Heart right ventricle (tissue), 16 donors: ENCODE measurements at regions not wholly inside any gene's neighbourhood (a gene's known extent, or its start where the extent isn't known, plus 50 kb on each side); places are given as distances from the start of the nearest gene placed in this dataset.

Experiments
- ATAC-seq, 8 donors: fragments of 200-7000 bp; cut with Tn5 transposase; one replicate each; pipeline ENCODE4 v1.9.1; 2020; ENCODE audit warnings: mild to moderate bottlenecking in 8 of 8, moderate library complexity in 8 of 8, moderate number of reproducible peaks in 1 of 8
- DNase-seq, 2 donors: peaks; one replicate each; pipeline ENCODE4 v3.0.0-alpha.2; 2020
- H3K27ac ChIP-seq, 10 donors: fragments of 200-600 bp; sonication (generic) in 2 of 10; one replicate each; pipeline versions ENCODE4 v1.5.0 to v1.8.0; 2020 to 2022; ENCODE audit warnings: mild to moderate bottlenecking in 3 of 10
- H3K27me3 ChIP-seq, 7 donors: fragments of 200-600 bp; one replicate each; pipeline ENCODE4 v1.8.0; 2021 to 2022; ENCODE audit warnings: mild to moderate bottlenecking in 2 of 7
- H3K36me3 ChIP-seq, 9 donors: fragments of 200-600 bp; sonication (generic) in 1 of 9; one replicate each; pipeline versions ENCODE4 v1.5.0 to v1.8.0; 2020 to 2022; ENCODE audit warnings: mild to moderate bottlenecking in 2 of 9
- H3K4me1 ChIP-seq, 9 donors: fragments of 200-600 bp; sonication (generic) in 1 of 9; one replicate each; pipeline versions ENCODE4 v1.5.0 to v1.8.0; 2020 to 2022; ENCODE audit warnings: mild to moderate bottlenecking in 4 of 9
- H3K4me3 ChIP-seq, 10 donors: fragments of 200-600 bp; sonication (generic) in 2 of 10; one replicate each; pipeline versions ENCODE4 v1.5.0 to v1.8.0; 2020 to 2022; ENCODE audit warnings: mild to moderate bottlenecking in 7 of 10, moderate library complexity in 2 of 10
- H3K9me3 ChIP-seq, 11 donors: fragments of 200-600 bp in 10 of 11; sonication (generic) in 2 of 11; one replicate each; pipeline versions ENCODE4 v1.5.0 to v1.8.0; 2013 to 2022; ENCODE audit warnings: mild to moderate bottlenecking in 2 of 11, control low read depth in 1 of 11, moderate library complexity in 1 of 11
- CTCF ChIP-seq, 9 donors: fragments of 200-600 bp; sonication (generic) in 2 of 9; IDR thresholded peaks; one replicate each; pipeline versions ENCODE4 v1.5.0 to v1.8.0; 2021 to 2022; ENCODE audit warnings: antibody characterized with exemption in 9 of 9, mild to moderate bottlenecking in 5 of 9, moderate library complexity in 1 of 9
- WGBS, 2 donors: extraction: QIAGEN DNeasy Blood & Tissue Kit; methylation state at CpG; one replicate each; pipeline ENCODE4 v1.1.7; 2013; ENCODE audit warnings: inconsistent platforms in 1 of 2; 5-methylcytosine and 5-hydroxymethylcytosine counted together
- intact Hi-C, 10 donors: fragments of 100-400 bp; cut with DNase I; formaldehyde crosslinking; loops; one replicate each; pipeline versions ENCODE4 v1.11.1 to v1.14.2; 2022
- donor health status: Arrhythmogenic right ventricular cardiomyopathy.
- donor health status: ischemic (EF 13 %, LVEDD 7.1; RV severe dilation, severe dysfunction).
- donor health status: healthy with polysubstance abuse.
- donor health status: DM: no; HTN: yes; CAD: no.
- donor health status: DM: no; HTN: no; CAD: no.
- donor health status: ischemic (EF 25% LVEDD 6.9; RV normal size, moderate dysfunction).
- donor health status: ischemic (EF 25% LVEDD 5.7; RV mildly dilated, moderate dysfunction).
- donor health status: healthy.
- donor health status: DM: yes; HTN: yes; CAD: no.
- donor health status: Ischemic cardiomyopathy.
- donor health status: ischemic (EF 35%, LVEDD 5.7; RV mildly dilated, moderate dysfunction).
- donor health status: nonischemic (EF 11% LVEDD 7.7; RV severe dilation, severe dysfunction).
- donor health status: DM: yes; HTN: yes; CAD: no.
- donor health status: PGD.
- donor health status: ischemic (EF 29% LVEDD 5.4; RV normal size, mild dysfunction).
- donor health status: nonischemic (EF 23%, LVEDD 6.1; RV moderate dilation, normal function).

GRCh38 chr3:117786349-117786748 lies 1076.8 kb downstream of the TUSC7 start:
- WGBS, 2 donors = 84 to 87% methylated on average over 2 of the region's 2 CpGs
- no peaks in the 10 kb centered on the region for H3K36me3 ChIP-seq
- TF ChIP-seq CTCF (IDR thresholded peaks at IDR 0.05) = no peak
- no peaks in the 10 kb centered on the region for H3K4me1 ChIP-seq
- intact Hi-C loops = no loop called here
- no peak for ATAC-seq
- no peaks in the 10 kb centered on the region for H3K9me3 ChIP-seq
- no peaks in the 10 kb centered on the region for H3K27me3 ChIP-seq
- no peak overlapping the region for H3K4me3 ChIP-seq
- no peak overlapping the region for H3K27ac ChIP-seq
- DNase-seq = no peak

GRCh38 chr3:117788061-117788460 lies 1078.5 kb downstream of the TUSC7 start:
- no peak for ATAC-seq
- H3K4me3 ChIP-seq = no peak overlapping the region
- no peak overlapping the region for H3K27ac ChIP-seq
- intact Hi-C loops = no loop called here
- H3K9me3 ChIP-seq = no peaks in the 10 kb centered on the region
- no peaks in the 10 kb centered on the region for H3K27me3 ChIP-seq
- TF ChIP-seq CTCF (IDR thresholded peaks at IDR 0.05) = no peak
- no peaks in the 10 kb centered on the region for H3K4me1 ChIP-seq
- DNase-seq = no peak
- H3K36me3 ChIP-seq = no peaks in the 10 kb centered on the region

- H3K9me3 ChIP-seq = no peaks in the 10 kb centered on the region
- intact Hi-C loops = no loop called here
- no peak overlapping the region for H3K4me3 ChIP-seq
- no peaks in the 10 kb centered on the region for H3K4me1 ChIP-seq
- no peaks in the 10 kb centered on the region for H3K27me3 ChIP-seq
- no peak for TF ChIP-seq CTCF (IDR thresholded peaks at IDR 0.05)
- no peaks in the 10 kb centered on the region for H3K36me3 ChIP-seq
- H3K27ac ChIP-seq = no peak overlapping the region
- no peak for ATAC-seq
- WGBS, 2 donors = 69 to 75% methylated on average over 3 of the region's 3 CpGs
- no peak for DNase-seq
Measured at GRCh38 chr3:117788506-117788905, 1078.9 kb downstream of the TUSC7 start.

GRCh38 chr3:117790235-117790987 lies 1080.8 kb downstream of the TUSC7 start:
- ATAC-seq = no peak

More at GRCh38 chr3:117790235-117790987, 1080.8 kb downstream of the TUSC7 start:
- Histone ChIP-seq H3K36me3 (no peaks in the 10 kb centered on the region), H3K27ac (no peak overlapping the region), H3K27me3 (peaks cover 0 to 8% (median 0%) of the 10 kb centered on the region in 7 donors), H3K4me1 (no peaks in the 10 kb centered on the region), H3K4me3 (no peak overlapping the region), H3K9me3 (no peaks in the 10 kb centered on the region)
- intact Hi-C loops = no loop called here
- TF ChIP-seq CTCF (IDR thresholded peaks at IDR 0.05) = no peak
- WGBS, 2 donors = 53 to 57% methylated on average over 2 of the region's 2 CpGs
- no peak for DNase-seq
